Gastrocnemius medialis (tissue), 4 donors: ENCODE measurements at regions not wholly inside any gene's neighbourhood (a gene's known extent, or its start where the extent isn't known, plus 50 kb on each side); places are given as distances from the start of the nearest gene placed in this dataset.

Source experiments
- POLR2A ChIP-seq, 2 donors: fragments of 450-650 bp; IDR thresholded peaks; one replicate each; pipeline ENCODE4 v1.6.1; 2017; ENCODE audit warnings: antibody characterized with exemption in 2 of 2, mild to moderate bottlenecking in 2 of 2, moderate library complexity in 2 of 2
- TF ChIP-seq, protein P1 (sequence below), 5 experiments: fragments of 450-650 bp in 3 of 5; fragments of 200-600 bp in 2 of 5; sonication (generic) in 2 of 5; IDR thresholded peaks in 4 of 5; conservative IDR thresholded peaks in 1 of 5; 1 replicate in 4 of 5; 2 replicates in 1 of 5; pipeline ENCODE4 v1.5.1; 2016 to 2019; ENCODE audit warnings: antibody characterized with exemption in 5 of 5, mild to moderate bottlenecking in 3 of 5, moderate library complexity in 3 of 5

DNA sequence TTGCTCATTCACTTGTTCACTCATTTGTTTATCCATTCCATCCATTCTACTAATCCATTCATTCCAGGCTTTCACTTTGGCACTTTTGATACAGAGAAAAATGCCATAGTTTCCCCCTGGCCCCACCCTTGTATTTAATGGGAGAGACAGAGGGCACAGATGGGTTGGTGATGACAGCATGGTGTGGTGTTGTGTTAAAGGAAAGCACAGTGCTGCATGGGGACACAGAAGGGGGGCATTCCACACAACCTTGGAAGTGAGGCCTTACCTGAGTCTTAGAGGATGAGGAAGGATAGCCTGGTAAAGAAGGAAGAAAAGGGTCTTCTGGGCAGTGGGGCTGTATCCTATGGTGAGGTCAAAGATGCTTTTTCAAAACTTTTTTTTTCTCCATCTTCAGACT is 248.5 kb upstream of the C11orf87 start:
- TF ChIP-seq, protein P1, sequence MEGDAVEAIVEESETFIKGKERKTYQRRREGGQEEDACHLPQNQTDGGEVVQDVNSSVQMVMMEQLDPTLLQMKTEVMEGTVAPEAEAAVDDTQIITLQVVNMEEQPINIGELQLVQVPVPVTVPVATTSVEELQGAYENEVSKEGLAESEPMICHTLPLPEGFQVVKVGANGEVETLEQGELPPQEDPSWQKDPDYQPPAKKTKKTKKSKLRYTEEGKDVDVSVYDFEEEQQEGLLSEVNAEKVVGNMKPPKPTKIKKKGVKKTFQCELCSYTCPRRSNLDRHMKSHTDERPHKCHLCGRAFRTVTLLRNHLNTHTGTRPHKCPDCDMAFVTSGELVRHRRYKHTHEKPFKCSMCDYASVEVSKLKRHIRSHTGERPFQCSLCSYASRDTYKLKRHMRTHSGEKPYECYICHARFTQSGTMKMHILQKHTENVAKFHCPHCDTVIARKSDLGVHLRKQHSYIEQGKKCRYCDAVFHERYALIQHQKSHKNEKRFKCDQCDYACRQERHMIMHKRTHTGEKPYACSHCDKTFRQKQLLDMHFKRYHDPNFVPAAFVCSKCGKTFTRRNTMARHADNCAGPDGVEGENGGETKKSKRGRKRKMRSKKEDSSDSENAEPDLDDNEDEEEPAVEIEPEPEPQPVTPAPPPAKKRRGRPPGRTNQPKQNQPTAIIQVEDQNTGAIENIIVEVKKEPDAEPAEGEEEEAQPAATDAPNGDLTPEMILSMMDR (IDR thresholded peaks at IDR 0.05 in 4 of 5, conservative IDR thresholded peaks at IDR 0.05 in 1 of 5) = no peak
- no peak for TF ChIP-seq POLR2A (IDR thresholded peaks at IDR 0.05)
